ENCODE measurements at regions not wholly inside any gene's neighbourhood (a gene's known extent, or its start where the extent isn't known, plus 50 kb on each side); places are given as distances from the start of the nearest gene placed in this dataset.

GRCh38 chr2:33812707-33813106, 213.6 kb upstream of the FAM98A start:
- CTCF ChIA-PET, result no interaction called here
- POLR2A ChIA-PET, result no interaction called here
- no peak for TF ChIP-seq CTCF (IDR thresholded peaks at IDR 0.05; ENCODE audit: insufficient read depth, low read length, missing control alignments)
- no peak overlapping the region for H3K4me3 ChIP-seq (ENCODE audit: low read depth, low read length)
- no peak for DNase-seq (ENCODE audit: low read depth, low spot score)

GRCh38 chr2:33810046-33810835, 211.1 kb upstream of the FAM98A start:
- POLR2A ChIA-PET, result no interaction called here
- no peak for TF ChIP-seq CTCF (IDR thresholded peaks at IDR 0.05; ENCODE audit: insufficient read depth, low read length, missing control alignments)
- CTCF ChIA-PET, result no interaction called here
- DNase-seq (ENCODE audit: low read depth, low spot score), result no peak
- no peak overlapping the region for H3K4me3 ChIP-seq (ENCODE audit: low read depth, low read length)

- POLR2A ChIA-PET, result no interaction called here
- no peak for TF ChIP-seq CTCF (IDR thresholded peaks at IDR 0.05; ENCODE audit: insufficient read depth, low read length, missing control alignments)
- no peak overlapping the region for H3K4me3 ChIP-seq (ENCODE audit: low read depth, low read length)
- CTCF ChIA-PET, result no interaction called here
- no peak for DNase-seq (ENCODE audit: low read depth, low spot score)
Measured at GRCh38 chr2:33806041-33806440, 206.9 kb upstream of the FAM98A start.

GRCh38 chr2:33804155-33804554, 205.1 kb upstream of the FAM98A start:
- no peak for TF ChIP-seq CTCF (IDR thresholded peaks at IDR 0.05; ENCODE audit: insufficient read depth, low read length, missing control alignments)
- ChIA-PET POLR2A (no interaction called here), CTCF (no interaction called here)
- H3K4me3 ChIP-seq (ENCODE audit: low read depth, low read length), result no peak overlapping the region
- no peak for DNase-seq (ENCODE audit: low read depth, low spot score)

GRCh38 chr2:33796511-33796910, 197.4 kb upstream of the FAM98A start:
- no peak for DNase-seq (ENCODE audit: low read depth, low spot score)
- POLR2A ChIA-PET, result no interaction called here
- H3K4me3 ChIP-seq (ENCODE audit: low read depth, low read length), result no peak overlapping the region
- CTCF ChIA-PET, result no interaction called here
- no peak for TF ChIP-seq CTCF (IDR thresholded peaks at IDR 0.05; ENCODE audit: insufficient read depth, low read length, missing control alignments)

GRCh38 chr2:33791625-33792024, 192.5 kb upstream of the FAM98A start:
- no peak for TF ChIP-seq CTCF (IDR thresholded peaks at IDR 0.05; ENCODE audit: insufficient read depth, low read length, missing control alignments)
- ChIA-PET POLR2A (no interaction called here), CTCF (no interaction called here)
- no peak overlapping the region for H3K4me3 ChIP-seq (ENCODE audit: low read depth, low read length)
- no peak for DNase-seq (ENCODE audit: low read depth, low spot score)

Data from AG04449 (cell line).